SK-N-SH treated with all-trans-retinoic acid at 6 μM for 48 hours (cell line): ENCODE measurements at regions not wholly inside any gene's neighbourhood (a gene's known extent, or its start where the extent isn't known, plus 50 kb on each side); places are given as distances from the start of the nearest gene placed in this dataset.

Experiments used
- ATAC-seq: fragments of 200-7000 bp; cut with Tn5 transposase; 3 replicates; pipeline ENCODE4 v1.9.1; 2020; ENCODE audit warnings: mild to moderate bottlenecking, moderate library complexity
- BACH2 ChIP-seq: fragments of 250-450 bp; sonication (Bioruptor Pico); IDR thresholded peaks from 2 replicates; pipeline ENCODE4 v1.9.0; 2021; ENCODE audit warnings: mild to moderate bottlenecking, borderline replicate concordance
- CSDC2 ChIP-seq: fragments of 250-450 bp; sonication (Bioruptor Pico); IDR thresholded peaks from 2 replicates; pipeline ENCODE4 v1.5.0; 2020; ENCODE audit warnings: mild to moderate bottlenecking, moderate library complexity
- ESRRG ChIP-seq: fragments of 250-450 bp; sonication (Bioruptor Pico); IDR thresholded peaks from 2 replicates; pipeline ENCODE4 v1.6.1; 2021; ENCODE audit warnings: mild to moderate bottlenecking
- GLIS3 ChIP-seq: fragments of 250-450 bp; sonication (Bioruptor Pico); IDR thresholded peaks from 2 replicates; pipeline ENCODE4 v1.5.0; 2020; ENCODE audit warnings: mild to moderate bottlenecking, moderate library complexity
- ISL1 ChIP-seq: fragments of 250-450 bp; sonication (Bioruptor Pico); IDR thresholded peaks from 2 replicates; pipeline ENCODE4 v2.1.2; 2022; ENCODE audit warnings: mild to moderate bottlenecking, moderate library complexity
- PPARA ChIP-seq: fragments of 250-450 bp; sonication (Bioruptor Pico); IDR thresholded peaks from 2 replicates; pipeline ENCODE4 v1.5.0; 2020; ENCODE audit warnings: mild to moderate bottlenecking, borderline replicate concordance
- RARB ChIP-seq: fragments of 250-450 bp; sonication (Bioruptor Pico); IDR thresholded peaks from 2 replicates; pipeline ENCODE4 v1.8.0; 2021; ENCODE audit warnings: mild to moderate bottlenecking, moderate library complexity
- SNAI2 ChIP-seq: fragments of 250-450 bp; sonication (Bioruptor Pico); IDR thresholded peaks from 2 replicates; pipeline ENCODE4 v1.5.0; 2020; ENCODE audit warnings: mild to moderate bottlenecking, moderate library complexity
- TCF4 ChIP-seq: fragments of 250-450 bp; sonication (Bioruptor Pico); IDR thresholded peaks from 2 replicates; pipeline ENCODE4 v1.8.0; 2021; ENCODE audit warnings: mild to moderate bottlenecking, moderate library complexity, borderline replicate concordance
- TOX ChIP-seq: fragments of 250-450 bp; sonication (Bioruptor Pico); IDR thresholded peaks from 2 replicates; pipeline ENCODE4 v1.8.0; 2021; ENCODE audit warnings: mild to moderate bottlenecking, moderate library complexity, borderline replicate concordance
- ZC3H10 ChIP-seq: fragments of 250-450 bp; sonication (Bioruptor Pico); IDR thresholded peaks from 2 replicates; pipeline ENCODE4 v1.5.1; 2021; ENCODE audit warnings: mild to moderate bottlenecking, moderate library complexity
- ZFP3 ChIP-seq: fragments of 250-450 bp; sonication (Bioruptor Pico); IDR thresholded peaks from 2 replicates; pipeline ENCODE4 v1.5.0; 2020; ENCODE audit warnings: mild to moderate bottlenecking, moderate library complexity
- ZFP30 ChIP-seq: fragments of 450-650 bp; formaldehyde crosslinking; IDR thresholded peaks from 2 replicates; pipeline ENCODE4 v1.5.0; 2022; ENCODE audit warnings: mild to moderate bottlenecking, moderate library complexity
- ZNF70 ChIP-seq: fragments of 450-650 bp; formaldehyde crosslinking; IDR thresholded peaks from 2 replicates; pipeline ENCODE4 v1.5.0; 2020; ENCODE audit warnings: mild to moderate bottlenecking, moderate library complexity
- TF ChIP-seq, protein P1 (sequence below): fragments of 250-450 bp; sonication (Bioruptor Pico); IDR thresholded peaks from 2 replicates; pipeline ENCODE4 v1.5.0; 2020; ENCODE audit warnings: mild to moderate bottlenecking, moderate library complexity
- TF ChIP-seq, protein P2 (sequence below): fragments of 250-450 bp; sonication (Bioruptor Pico); IDR thresholded peaks from 2 replicates; pipeline ENCODE4 v1.5.1; 2021; ENCODE audit warnings: mild to moderate bottlenecking, moderate library complexity
- TF ChIP-seq, protein P3 (sequence below): fragments of 250-450 bp; sonication (Bioruptor Pico); IDR thresholded peaks from 2 replicates; pipeline ENCODE4 v1.8.0; 2021; ENCODE audit warnings: low read depth, mild to moderate bottlenecking, moderate library complexity, borderline replicate concordance
- TF ChIP-seq, protein P4 (sequence below): fragments of 250-450 bp; sonication (Bioruptor Pico); IDR thresholded peaks from 2 replicates; pipeline ENCODE4 v1.5.1; 2020; ENCODE audit warnings: low read depth, mild to moderate bottlenecking, moderate library complexity
- TF ChIP-seq, protein P5 (sequence below): fragments of 250-450 bp; sonication (Bioruptor Pico); IDR thresholded peaks from 2 replicates; pipeline ENCODE4 v1.8.0; 2020; ENCODE audit warnings: mild to moderate bottlenecking, moderate library complexity, borderline replicate concordance

DNA sequence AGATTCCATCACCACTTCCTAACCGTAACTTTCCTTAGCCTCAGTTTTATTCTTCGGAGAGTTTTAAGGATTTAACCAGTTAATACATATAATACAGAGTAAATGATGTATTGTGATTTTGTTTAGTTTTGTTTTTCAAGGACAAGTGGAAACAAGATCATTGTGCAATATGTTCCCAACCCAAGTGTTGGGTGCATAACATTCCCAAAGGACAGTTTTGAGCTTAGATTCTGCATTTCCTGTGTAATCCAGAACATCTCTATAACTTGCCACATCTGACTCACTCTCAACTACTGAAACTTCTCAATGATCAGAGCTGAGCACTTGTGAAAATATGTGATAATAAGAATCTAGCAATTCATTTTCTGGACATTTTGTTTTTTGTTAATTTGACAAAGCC lies 466.1 kb upstream of the PPP2R3A start (continued):
- TF ChIP-seq, protein P1, sequence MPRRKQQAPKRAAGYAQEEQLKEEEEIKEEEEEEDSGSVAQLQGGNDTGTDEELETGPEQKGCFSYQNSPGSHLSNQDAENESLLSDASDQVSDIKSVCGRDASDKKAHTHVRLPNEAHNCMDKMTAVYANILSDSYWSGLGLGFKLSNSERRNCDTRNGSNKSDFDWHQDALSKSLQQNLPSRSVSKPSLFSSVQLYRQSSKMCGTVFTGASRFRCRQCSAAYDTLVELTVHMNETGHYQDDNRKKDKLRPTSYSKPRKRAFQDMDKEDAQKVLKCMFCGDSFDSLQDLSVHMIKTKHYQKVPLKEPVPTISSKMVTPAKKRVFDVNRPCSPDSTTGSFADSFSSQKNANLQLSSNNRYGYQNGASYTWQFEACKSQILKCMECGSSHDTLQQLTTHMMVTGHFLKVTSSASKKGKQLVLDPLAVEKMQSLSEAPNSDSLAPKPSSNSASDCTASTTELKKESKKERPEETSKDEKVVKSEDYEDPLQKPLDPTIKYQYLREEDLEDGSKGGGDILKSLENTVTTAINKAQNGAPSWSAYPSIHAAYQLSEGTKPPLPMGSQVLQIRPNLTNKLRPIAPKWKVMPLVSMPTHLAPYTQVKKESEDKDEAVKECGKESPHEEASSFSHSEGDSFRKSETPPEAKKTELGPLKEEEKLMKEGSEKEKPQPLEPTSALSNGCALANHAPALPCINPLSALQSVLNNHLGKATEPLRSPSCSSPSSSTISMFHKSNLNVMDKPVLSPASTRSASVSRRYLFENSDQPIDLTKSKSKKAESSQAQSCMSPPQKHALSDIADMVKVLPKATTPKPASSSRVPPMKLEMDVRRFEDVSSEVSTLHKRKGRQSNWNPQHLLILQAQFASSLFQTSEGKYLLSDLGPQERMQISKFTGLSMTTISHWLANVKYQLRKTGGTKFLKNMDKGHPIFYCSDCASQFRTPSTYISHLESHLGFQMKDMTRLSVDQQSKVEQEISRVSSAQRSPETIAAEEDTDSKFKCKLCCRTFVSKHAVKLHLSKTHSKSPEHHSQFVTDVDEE (CRISPR knock-in tag), result no peak
- TF ChIP-seq BACH2 (CRISPR knock-in tag) (no peak), ZNF70 (CRISPR knock-in tag) (no peak)

DNA sequence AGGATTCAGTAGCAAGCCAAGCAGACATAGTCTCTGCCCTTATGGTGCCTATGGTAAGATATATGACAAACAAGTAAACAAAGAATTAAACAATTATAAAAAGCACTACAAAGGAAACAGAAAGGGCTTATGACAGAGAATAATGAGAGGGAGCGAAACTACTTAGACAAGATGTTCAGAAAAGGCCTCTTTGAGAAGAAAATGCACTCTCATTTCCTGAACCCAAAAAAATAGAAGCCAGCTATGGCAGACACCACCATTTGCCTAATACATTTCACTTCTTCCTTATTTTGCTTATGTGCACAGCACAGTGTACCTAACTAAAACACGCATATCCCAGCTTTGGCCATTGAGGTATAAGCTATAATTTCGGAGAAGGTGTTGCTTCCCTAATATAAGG lies 465.5 kb upstream of the PPP2R3A start:
- TF ChIP-seq, protein P1 (CRISPR knock-in tag), result no peak
- TF ChIP-seq TCF4, result no peak
- TF ChIP-seq, protein P2, sequence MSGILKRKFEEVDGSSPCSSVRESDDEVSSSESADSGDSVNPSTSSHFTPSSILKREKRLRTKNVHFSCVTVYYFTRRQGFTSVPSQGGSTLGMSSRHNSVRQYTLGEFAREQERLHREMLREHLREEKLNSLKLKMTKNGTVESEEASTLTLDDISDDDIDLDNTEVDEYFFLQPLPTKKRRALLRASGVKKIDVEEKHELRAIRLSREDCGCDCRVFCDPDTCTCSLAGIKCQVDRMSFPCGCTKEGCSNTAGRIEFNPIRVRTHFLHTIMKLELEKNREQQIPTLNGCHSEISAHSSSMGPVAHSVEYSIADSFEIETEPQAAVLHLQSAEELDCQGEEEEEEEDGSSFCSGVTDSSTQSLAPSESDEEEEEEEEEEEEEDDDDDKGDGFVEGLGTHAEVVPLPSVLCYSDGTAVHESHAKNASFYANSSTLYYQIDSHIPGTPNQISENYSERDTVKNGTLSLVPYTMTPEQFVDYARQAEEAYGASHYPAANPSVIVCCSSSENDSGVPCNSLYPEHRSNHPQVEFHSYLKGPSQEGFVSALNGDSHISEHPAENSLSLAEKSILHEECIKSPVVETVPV, result no peak
- no peak for TF ChIP-seq TOX (CRISPR knock-in tag)
- TF ChIP-seq ZC3H10, result no peak
- no peak for TF ChIP-seq ESRRG (CRISPR knock-in tag)
- TF ChIP-seq, protein P3, sequence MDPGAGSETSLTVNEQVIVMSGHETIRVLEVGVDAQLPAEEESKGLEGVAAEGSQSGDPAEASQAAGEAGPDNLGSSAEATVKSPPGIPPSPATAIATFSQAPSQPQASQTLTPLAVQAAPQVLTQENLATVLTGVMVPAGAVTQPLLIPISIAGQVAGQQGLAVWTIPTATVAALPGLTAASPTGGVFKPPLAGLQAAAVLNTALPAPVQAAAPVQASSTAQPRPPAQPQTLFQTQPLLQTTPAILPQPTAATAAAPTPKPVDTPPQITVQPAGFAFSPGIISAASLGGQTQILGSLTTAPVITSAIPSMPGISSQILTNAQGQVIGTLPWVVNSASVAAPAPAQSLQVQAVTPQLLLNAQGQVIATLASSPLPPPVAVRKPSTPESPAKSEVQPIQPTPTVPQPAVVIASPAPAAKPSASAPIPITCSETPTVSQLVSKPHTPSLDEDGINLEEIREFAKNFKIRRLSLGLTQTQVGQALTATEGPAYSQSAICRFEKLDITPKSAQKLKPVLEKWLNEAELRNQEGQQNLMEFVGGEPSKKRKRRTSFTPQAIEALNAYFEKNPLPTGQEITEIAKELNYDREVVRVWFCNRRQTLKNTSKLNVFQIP (CRISPR knock-in tag), result no peak
- no peak for TF ChIP-seq RARB (CRISPR knock-in tag)
- TF ChIP-seq BACH2 (CRISPR knock-in tag), result no peak
- TF ChIP-seq ZFP3 (CRISPR knock-in tag), result no peak
- TF ChIP-seq SNAI2 (CRISPR knock-in tag), result no peak
- no peak for TF ChIP-seq ZFP30 (CRISPR knock-in tag)
- TF ChIP-seq, protein P4, sequence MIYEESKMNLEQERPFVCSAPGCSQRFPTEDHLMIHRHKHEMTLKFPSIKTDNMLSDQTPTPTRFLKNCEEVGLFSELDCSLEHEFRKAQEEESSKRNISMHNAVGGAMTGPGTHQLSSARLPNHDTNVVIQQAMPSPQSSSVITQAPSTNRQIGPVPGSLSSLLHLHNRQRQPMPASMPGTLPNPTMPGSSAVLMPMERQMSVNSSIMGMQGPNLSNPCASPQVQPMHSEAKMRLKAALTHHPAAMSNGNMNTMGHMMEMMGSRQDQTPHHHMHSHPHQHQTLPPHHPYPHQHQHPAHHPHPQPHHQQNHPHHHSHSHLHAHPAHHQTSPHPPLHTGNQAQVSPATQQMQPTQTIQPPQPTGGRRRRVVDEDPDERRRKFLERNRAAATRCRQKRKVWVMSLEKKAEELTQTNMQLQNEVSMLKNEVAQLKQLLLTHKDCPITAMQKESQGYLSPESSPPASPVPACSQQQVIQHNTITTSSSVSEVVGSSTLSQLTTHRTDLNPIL (CRISPR knock-in tag), result no peak
- TF ChIP-seq ZNF70 (CRISPR knock-in tag), result no peak
- ATAC-seq, result no peak

DNA sequence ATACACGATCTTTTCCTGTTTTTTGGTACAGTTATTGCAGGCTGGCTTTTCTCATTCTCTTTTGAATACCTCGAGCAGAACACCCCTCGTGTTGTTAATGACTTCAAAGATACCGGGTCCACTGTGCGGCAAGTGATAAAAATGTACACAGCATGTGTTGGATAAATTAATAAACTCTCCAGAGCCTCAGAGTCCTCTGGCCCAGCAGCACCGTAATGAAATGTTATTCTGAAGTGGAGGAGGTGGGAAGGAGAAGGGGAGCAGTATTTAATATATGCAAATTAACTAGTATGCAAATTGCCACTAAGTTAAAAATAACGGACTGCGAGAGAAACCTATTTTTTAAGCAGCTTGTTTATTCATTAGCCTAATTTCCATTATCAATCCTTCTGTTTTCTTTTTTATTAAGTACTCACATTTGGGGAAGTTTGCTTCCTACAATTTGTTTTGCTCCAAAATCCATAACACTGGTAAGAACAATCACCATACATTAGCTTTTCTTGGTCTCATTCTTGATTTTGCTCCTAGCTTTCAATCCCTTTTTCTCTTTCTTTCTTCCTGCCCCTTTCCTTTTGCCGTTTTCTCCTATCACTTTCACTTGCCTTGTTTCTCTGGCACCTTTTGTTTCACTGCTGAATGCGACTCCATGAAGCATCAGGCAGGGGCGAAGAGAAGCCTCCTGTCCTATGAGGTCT lies 462.3 kb upstream of the PPP2R3A start:
- no peak for ATAC-seq
- TF ChIP-seq ZFP30 (CRISPR knock-in tag) (no peak), SNAI2 (CRISPR knock-in tag) (no peak)

DNA sequence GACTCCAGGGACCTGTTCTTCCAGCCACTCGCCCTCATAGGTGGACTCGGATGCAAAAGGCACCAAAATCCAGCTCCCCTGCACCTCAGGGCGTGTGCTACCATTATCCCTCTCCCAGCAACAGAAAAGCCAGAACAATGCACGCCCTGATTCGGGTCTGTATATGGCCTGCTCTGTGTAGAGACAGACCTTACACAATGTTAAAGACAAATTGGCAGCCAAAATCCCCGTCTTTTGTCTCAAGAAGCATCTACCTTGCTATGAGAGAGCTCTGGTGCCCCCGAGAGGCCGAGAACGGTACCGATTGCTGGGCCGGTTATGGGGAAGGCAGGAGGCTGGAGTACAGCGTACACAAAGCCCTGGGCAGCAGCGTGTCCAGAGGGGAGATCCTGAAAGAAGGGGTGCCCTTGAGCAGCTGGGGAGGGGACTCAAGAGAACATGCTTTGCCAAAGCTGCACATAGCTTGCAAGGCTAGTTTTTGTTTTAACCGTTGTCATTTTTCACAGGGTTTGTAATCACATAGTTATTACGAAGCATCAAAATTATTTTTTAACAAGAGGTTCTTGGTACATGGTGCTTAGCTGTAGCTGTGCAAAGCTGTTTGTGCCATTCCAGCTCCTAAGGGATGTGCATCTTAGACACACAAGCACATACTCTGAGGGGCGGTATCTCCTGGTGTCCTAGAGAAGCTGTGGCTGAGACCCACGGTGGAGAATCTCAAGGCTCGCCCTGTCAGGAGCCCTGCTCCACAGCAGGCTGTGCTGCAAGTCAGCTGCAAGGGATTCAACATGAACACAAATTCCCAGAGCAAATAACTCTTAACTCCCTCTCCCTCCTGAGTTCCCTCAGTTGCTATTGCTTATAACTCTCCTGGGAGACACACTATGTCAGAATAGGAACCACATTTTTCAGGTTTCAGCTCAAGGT lies 461.5 kb upstream of the PPP2R3A start:
- peak; percentile 95 for ATAC-seq
- TF ChIP-seq ZC3H10 (no peak), ISL1 (CRISPR knock-in tag) (no peak), CSDC2 (CRISPR knock-in tag) (no peak), BACH2 (CRISPR knock-in tag) (no peak), TOX (CRISPR knock-in tag) (no peak), ZNF70 (CRISPR knock-in tag) (no peak), RARB (CRISPR knock-in tag) (no peak), ESRRG (CRISPR knock-in tag) (no peak), PPARA (no peak), ZFP30 (CRISPR knock-in tag) (no peak), GLIS3 (CRISPR knock-in tag) (no peak)
- TF ChIP-seq, protein P3 (CRISPR knock-in tag), result no peak
- TF ChIP-seq, protein P5, sequence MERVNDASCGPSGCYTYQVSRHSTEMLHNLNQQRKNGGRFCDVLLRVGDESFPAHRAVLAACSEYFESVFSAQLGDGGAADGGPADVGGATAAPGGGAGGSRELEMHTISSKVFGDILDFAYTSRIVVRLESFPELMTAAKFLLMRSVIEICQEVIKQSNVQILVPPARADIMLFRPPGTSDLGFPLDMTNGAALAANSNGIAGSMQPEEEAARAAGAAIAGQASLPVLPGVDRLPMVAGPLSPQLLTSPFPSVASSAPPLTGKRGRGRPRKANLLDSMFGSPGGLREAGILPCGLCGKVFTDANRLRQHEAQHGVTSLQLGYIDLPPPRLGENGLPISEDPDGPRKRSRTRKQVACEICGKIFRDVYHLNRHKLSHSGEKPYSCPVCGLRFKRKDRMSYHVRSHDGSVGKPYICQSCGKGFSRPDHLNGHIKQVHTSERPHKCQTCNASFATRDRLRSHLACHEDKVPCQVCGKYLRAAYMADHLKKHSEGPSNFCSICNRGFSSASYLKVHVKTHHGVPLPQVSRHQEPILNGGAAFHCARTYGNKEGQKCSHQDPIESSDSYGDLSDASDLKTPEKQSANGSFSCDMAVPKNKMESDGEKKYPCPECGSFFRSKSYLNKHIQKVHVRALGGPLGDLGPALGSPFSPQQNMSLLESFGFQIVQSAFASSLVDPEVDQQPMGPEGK, result no peak
